HEK293 (cell line): ENCODE measurements at regions not wholly inside any gene's neighbourhood (a gene's known extent, or its start where the extent isn't known, plus 50 kb on each side); places are given as distances from the start of the nearest gene placed in this dataset.

Experiments
- CTCF ChIA-PET: fragments of 350-600 bp; formaldehyde crosslinking; extraction: SDS; loops from one replicate; lab custom pipeline; 2021; ENCODE audit warnings: antibody characterized with exemption; lab: Yijun Ruan, JAX
- POLR2A ChIA-PET: fragments of 300-600 bp; formaldehyde crosslinking; extraction: SDS; loops from one replicate; lab custom pipeline; 2020; ENCODE audit warnings: antibody characterized with exemption, inconsistent platforms; lab: Yijun Ruan, JAX
- H3K27ac ChIP-seq: fragments of 200-500 bp; sonication (Bioruptor generic); 2 replicates; pipeline ENCODE4 v1.5.1; 2014; ENCODE audit warnings: low read depth, low read length, control low read depth, inconsistent platforms; ENCODE audit errors: extremely low read depth
- H3K36me3 ChIP-seq, 2 experiments: fragments of 200-500 bp in 1 of 2; sonication (Bioruptor generic) in 1 of 2; 1 replicate in 1 of 2; 2 replicates in 1 of 2; pipeline ENCODE4 v1.5.1; 2014 to 2017; ENCODE audit warnings: inconsistent platforms in 2 of 2, low read length in 2 of 2; ENCODE audit not compliant: control insufficient read depth in 2 of 2, insufficient read depth in 1 of 2
- H3K4me1 ChIP-seq: fragments of 200-500 bp; sonication (Bioruptor generic); 2 replicates; pipeline ENCODE4 v1.5.1; 2014; ENCODE audit warnings: mild to moderate bottlenecking, low read length, inconsistent platforms; ENCODE audit not compliant: control insufficient read depth, insufficient read depth
- H3K4me3 ChIP-seq: 2 replicates; pipeline ENCODE4 v1.5.1; 2011; ENCODE audit warnings: low read depth, mild to moderate bottlenecking, control low read depth, low read length, moderate library complexity
- H3K9me3 ChIP-seq: fragments of 200-500 bp; sonication (Bioruptor generic); 2 replicates; pipeline ENCODE4 v1.5.1; 2014; ENCODE audit warnings: low read depth, low read length, inconsistent platforms; ENCODE audit not compliant: control insufficient read depth, insufficient read depth
- GLIS1 ChIP-seq: fragments of 450-650 bp; formaldehyde crosslinking; IDR thresholded peaks from 2 replicates; pipeline ENCODE4 v1.5.1; 2016; ENCODE audit warnings: missing biosample characterization, missing genetic modification characterization
- HOXA7 ChIP-seq: sonication (generic); formaldehyde crosslinking; IDR thresholded peaks from 2 replicates; pipeline ENCODE4 v1.8.1; 2022; ENCODE audit warnings: missing genetic modification reagents, borderline replicate concordance
- MYNN ChIP-seq: fragments of 450-650 bp; formaldehyde crosslinking; IDR thresholded peaks from 2 replicates; pipeline ENCODE4 v1.5.1; 2016; ENCODE audit warnings: missing biosample characterization, missing genetic modification characterization, borderline replicate concordance
- SP2 ChIP-seq: fragments of 450-650 bp; formaldehyde crosslinking; IDR thresholded peaks from 2 replicates; pipeline ENCODE4 v1.5.1; 2016; ENCODE audit warnings: missing biosample characterization, missing genetic modification characterization
- ZBTB1 ChIP-seq: fragments of 450-650 bp; formaldehyde crosslinking; IDR thresholded peaks from 2 replicates; pipeline ENCODE4 v1.5.1; 2016; ENCODE audit warnings: missing biosample characterization, missing genetic modification characterization
- ZBTB17 ChIP-seq: fragments of 450-650 bp; formaldehyde crosslinking; IDR thresholded peaks from 2 replicates; pipeline ENCODE4 v1.5.1; 2016; ENCODE audit warnings: missing biosample characterization, missing genetic modification characterization
- ZBTB8A ChIP-seq: fragments of 450-650 bp; formaldehyde crosslinking; IDR thresholded peaks from 2 replicates; pipeline ENCODE4 v1.5.1; 2016; ENCODE audit warnings: missing biosample characterization, missing genetic modification characterization
- ZNF155 ChIP-seq: fragments of 450-650 bp; formaldehyde crosslinking; IDR thresholded peaks from 2 replicates; pipeline ENCODE4 v1.5.1; 2016; ENCODE audit warnings: missing biosample characterization, missing genetic modification characterization
- ZNF223 ChIP-seq: fragments of 450-650 bp; formaldehyde crosslinking; IDR thresholded peaks from 2 replicates; pipeline ENCODE4 v1.5.1; 2016; ENCODE audit warnings: missing biosample characterization, missing genetic modification characterization
- ZNF311 ChIP-seq: fragments of 450-650 bp; formaldehyde crosslinking; IDR thresholded peaks from 2 replicates; pipeline ENCODE4 v1.5.1; 2017; ENCODE audit warnings: missing biosample characterization, missing genetic modification characterization, borderline replicate concordance
- ZNF366 ChIP-seq: fragments of 450-650 bp; formaldehyde crosslinking; conservative IDR thresholded peaks from 2 replicates; pipeline ENCODE4 v1.5.1; 2016; ENCODE audit warnings: missing biosample characterization, missing genetic modification characterization
- ZNF391 ChIP-seq: fragments of 450-650 bp; formaldehyde crosslinking; IDR thresholded peaks from 2 replicates; pipeline ENCODE4 v1.5.1; 2016; ENCODE audit warnings: low read depth, missing biosample characterization, missing genetic modification characterization, borderline replicate concordance
- ZNF585B ChIP-seq: fragments of 450-650 bp; formaldehyde crosslinking; IDR thresholded peaks from 2 replicates; pipeline ENCODE4 v1.5.1; 2016; ENCODE audit warnings: missing biosample characterization, missing genetic modification characterization
- ZNF768 ChIP-seq: fragments of 450-650 bp; formaldehyde crosslinking; IDR thresholded peaks from 2 replicates; pipeline ENCODE4 v1.5.1; 2018; ENCODE audit warnings: missing biosample characterization, mild to moderate bottlenecking, missing genetic modification characterization
- ZXDB ChIP-seq: fragments of 450-650 bp; formaldehyde crosslinking; IDR thresholded peaks from 2 replicates; pipeline ENCODE4 v1.5.1; 2016; ENCODE audit warnings: missing biosample characterization, missing genetic modification characterization
- TF ChIP-seq, protein P1 (sequence below): fragments of 450-650 bp; formaldehyde crosslinking; IDR thresholded peaks from 2 replicates; pipeline ENCODE4 v1.5.1; 2016; ENCODE audit warnings: missing biosample characterization, missing genetic modification characterization
- TF ChIP-seq, protein P2 (sequence below): fragments of 450-650 bp; formaldehyde crosslinking; IDR thresholded peaks from 2 replicates; pipeline ENCODE4 v1.5.1; 2016; ENCODE audit warnings: missing biosample characterization, missing genetic modification characterization
- TF ChIP-seq, protein P3 (sequence below): fragments of 450-650 bp; formaldehyde crosslinking; IDR thresholded peaks from 2 replicates; pipeline ENCODE4 v1.5.1; 2016; ENCODE audit warnings: missing biosample characterization, missing genetic modification characterization
- TF ChIP-seq, protein P4 (sequence below): fragments of 450-650 bp; formaldehyde crosslinking; IDR thresholded peaks from 2 replicates; pipeline ENCODE4 v1.5.1; 2016; ENCODE audit warnings: missing biosample characterization, missing genetic modification characterization, borderline replicate concordance

DNA sequence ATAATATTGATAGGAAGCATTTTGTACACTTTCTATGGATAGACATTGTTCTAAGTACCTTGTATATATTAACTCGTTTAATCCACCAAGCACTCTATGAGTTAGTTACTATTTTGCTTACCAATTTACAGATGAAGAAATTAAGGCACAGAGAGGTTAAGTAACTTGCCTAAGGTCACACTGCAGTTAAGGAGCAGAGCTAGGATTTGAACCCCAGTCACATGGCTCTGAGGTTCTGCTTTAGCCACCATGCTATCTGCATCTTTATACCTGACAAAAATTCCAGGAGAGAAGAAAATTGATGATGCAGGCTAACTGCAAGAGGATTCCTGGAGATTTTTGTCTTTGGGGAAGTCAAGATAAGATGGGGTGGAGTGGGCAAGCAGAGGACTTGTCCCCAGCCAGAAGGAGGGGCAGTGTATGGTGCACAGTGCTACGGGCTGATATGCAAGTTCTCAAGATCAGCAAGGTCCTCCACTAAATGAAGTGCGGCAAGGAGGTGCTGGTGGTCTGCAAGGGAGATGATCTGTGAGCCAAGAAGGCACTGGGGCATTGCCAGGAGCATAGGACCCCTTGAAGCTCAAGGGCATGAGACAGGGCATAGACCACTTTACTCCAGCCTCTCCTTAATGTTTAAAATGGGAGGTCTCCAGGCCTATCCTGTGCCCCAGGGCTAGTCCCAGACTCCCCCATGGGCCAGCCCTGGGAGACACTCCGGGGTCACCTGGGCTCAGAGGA is 430.6 kb downstream of the RPS24 start:
- ChIA-PET CTCF (no interaction called here), POLR2A (no interaction called here)
- 0 out of 2 replicates have a peak, but pooled peaks have one; percentile 62 for TF ChIP-seq ZNF768 (tag by site-specific recombination)
- no peak for TF ChIP-seq HOXA7 (CRISPR knock-in tag)
- Histone ChIP-seq H3K4me1 (peaks cover 4% of the 10 kb centered on the region), H3K9me3 (no peaks in the 10 kb centered on the region), H3K36me3 (no peaks in the 10 kb centered on the region), H3K27ac (no peak overlapping the region), H3K4me3 (no peak overlapping the region)

DNA sequence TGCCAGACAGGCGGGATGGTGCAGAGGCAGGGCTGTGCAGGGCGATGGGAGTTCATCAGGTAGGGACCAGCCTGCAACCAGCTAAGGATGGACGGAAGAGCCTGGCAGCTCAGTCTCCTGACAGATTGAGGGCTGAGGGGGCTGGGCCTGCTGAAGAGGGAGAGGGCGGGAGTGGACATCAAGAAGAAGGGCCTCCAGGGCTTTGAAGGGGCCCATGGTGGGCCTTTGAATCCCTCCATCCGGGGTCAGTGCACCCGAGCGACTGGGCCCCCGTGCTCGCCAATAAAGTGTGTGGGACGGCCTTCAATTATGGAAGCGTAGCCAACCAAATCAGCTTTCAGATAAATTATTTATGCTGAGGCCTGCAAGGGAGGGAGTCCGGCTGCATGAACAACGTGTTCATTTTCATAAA is 431.2 kb downstream of the RPS24 start:
- H3K4me3 ChIP-seq: no peak overlapping the region
- TF ChIP-seq ZXDB (tag by site-specific recombination) (no peak), ZBTB8A (tag by site-specific recombination) (no peak), ZNF391 (no peak), ZNF311 (tag by site-specific recombination) (no peak), ZNF223 (tag by site-specific recombination) (no peak), ZBTB17 (tag by site-specific recombination) (no peak), ZBTB1 (tag by site-specific recombination) (no peak), GLIS1 (tag by site-specific recombination) (no peak), MYNN (tag by site-specific recombination) (no peak), ZNF155 (tag by site-specific recombination) (no peak), ZNF366 (no peak), ZNF585B (tag by site-specific recombination) (no peak), SP2 (tag by site-specific recombination) (no peak)
- TF ChIP-seq, protein P1, sequence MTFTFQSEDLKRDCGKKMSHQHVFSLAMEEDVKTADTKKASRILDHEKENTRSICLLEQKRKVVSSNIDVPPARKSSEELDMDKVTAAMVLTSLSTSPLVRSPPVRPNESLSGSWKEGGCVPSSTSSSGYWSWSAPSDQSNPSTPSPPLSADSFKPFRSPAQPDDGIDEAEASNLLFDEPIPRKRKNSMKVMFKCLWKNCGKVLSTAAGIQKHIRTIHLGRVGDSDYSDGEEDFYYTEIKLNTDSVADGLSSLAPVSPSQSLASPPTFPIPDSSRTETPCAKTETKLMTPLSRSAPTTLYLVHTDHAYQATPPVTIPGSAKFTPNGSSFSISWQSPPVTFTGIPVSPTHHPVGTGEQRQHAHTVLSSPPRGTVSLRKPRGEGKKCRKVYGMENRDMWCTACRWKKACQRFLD (tag by site-specific recombination): no peak
- TF ChIP-seq, protein P2, sequence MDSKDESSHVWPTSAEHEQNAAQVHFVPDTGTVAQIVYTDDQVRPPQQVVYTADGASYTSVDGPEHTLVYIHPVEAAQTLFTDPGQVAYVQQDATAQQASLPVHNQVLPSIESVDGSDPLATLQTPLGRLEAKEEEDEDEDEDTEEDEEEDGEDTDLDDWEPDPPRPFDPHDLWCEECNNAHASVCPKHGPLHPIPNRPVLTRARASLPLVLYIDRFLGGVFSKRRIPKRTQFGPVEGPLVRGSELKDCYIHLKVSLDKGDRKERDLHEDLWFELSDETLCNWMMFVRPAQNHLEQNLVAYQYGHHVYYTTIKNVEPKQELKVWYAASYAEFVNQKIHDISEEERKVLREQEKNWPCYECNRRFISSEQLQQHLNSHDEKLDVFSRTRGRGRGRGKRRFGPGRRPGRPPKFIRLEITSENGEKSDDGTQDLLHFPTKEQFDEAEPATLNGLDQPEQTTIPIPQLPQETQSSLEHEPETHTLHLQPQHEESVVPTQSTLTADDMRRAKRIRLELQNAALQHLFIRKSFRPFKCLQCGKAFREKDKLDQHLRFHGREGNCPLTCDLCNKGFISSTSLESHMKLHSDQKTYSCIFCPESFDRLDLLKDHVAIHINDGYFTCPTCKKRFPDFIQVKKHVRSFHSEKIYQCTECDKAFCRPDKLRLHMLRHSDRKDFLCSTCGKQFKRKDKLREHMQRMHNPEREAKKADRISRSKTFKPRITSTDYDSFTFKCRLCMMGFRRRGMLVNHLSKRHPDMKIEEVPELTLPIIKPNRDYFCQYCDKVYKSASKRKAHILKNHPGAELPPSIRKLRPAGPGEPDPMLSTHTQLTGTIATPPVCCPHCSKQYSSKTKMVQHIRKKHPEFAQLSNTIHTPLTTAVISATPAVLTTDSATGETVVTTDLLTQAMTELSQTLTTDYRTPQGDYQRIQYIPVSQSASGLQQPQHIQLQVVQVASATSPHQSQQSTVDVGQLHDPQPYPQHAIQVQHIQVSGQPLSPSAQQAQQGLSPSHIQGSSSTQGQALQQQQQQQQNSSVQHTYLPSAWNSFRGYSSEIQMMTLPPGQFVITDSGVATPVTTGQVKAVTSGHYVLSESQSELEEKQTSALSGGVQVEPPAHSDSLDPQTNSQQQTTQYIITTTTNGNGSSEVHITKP (tag by site-specific recombination): no peak
- TF ChIP-seq, protein P3, sequence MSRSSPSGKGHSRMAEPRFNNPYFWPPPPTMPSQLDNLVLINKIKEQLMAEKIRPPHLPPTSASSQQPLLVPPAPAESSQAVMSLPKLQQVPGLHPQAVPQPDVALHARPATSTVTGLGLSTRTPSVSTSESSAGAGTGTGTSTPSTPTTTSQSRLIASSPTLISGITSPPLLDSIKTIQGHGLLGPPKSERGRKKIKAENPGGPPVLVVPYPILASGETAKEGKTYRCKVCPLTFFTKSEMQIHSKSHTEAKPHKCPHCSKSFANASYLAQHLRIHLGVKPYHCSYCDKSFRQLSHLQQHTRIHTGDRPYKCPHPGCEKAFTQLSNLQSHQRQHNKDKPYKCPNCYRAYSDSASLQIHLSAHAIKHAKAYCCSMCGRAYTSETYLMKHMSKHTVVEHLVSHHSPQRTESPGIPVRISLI (tag by site-specific recombination): no peak
- TF ChIP-seq, protein P4, sequence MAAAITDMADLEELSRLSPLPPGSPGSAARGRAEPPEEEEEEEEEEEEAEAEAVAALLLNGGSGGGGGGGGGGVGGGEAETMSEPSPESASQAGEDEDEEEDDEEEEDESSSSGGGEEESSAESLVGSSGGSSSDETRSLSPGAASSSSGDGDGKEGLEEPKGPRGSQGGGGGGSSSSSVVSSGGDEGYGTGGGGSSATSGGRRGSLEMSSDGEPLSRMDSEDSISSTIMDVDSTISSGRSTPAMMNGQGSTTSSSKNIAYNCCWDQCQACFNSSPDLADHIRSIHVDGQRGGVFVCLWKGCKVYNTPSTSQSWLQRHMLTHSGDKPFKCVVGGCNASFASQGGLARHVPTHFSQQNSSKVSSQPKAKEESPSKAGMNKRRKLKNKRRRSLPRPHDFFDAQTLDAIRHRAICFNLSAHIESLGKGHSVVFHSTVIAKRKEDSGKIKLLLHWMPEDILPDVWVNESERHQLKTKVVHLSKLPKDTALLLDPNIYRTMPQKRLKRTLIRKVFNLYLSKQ (tag by site-specific recombination): no peak
- TF ChIP-seq, all 188 proteins: peak for 0
- no peak overlapping the region for H3K27ac ChIP-seq
- CTCF ChIA-PET: interaction anchor here (0.6 kb wide), 1 partner anchor 193 kb away, joined by 3 read pairs; no protein-coding TSS in a partner anchor
- POLR2A ChIA-PET: no interaction called here
- no peaks in the 10 kb centered on the region for H3K9me3 ChIP-seq
- H3K36me3 ChIP-seq: no peaks in the 10 kb centered on the region
- H3K4me1 ChIP-seq: no peaks in the 10 kb centered on the region; the same call in 1 of the 2 replicates
